Fibroblast of skin of right quadriceps (primary cell): ENCODE measurements at regions not wholly inside any gene's neighbourhood (a gene's known extent, or its start where the extent isn't known, plus 50 kb on each side); places are given as distances from the start of the nearest gene placed in this dataset.

Experiments
- DNase-seq: peaks from one replicate; pipeline ENCODE4 v3.0.0-alpha.2; 2013

DNA sequence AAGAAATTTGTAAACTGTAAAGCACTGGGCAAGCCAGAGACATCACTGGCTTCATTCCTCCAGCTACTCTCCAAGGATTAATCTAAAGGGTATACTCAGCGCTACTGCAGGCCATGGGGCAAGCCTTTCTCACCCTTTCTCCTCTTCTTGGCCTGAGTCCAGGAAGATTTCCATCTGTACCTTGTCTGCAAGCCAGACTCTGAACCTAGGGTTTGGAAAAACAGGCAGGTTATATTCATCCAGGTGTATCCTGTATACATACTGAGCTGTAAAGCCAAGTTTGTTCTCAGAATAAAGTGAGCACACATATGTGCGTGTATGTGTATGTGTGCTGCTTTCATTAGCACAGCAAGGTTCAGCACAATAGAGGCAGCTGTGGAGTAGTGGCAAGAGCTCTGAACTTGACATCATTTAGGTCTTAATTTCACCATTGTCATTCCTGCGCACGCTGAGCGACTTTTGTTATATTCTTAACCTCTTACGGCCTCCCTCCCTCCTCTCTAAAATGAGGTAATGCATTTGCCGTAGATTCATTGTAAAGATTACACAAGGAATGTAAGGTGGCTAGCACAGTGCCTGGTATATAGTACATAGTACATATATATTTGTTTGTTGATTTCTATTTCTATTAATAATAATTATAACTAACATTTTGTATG, 128.1 kb upstream of the JUN start:
- DNase-seq: no peak

DNA sequence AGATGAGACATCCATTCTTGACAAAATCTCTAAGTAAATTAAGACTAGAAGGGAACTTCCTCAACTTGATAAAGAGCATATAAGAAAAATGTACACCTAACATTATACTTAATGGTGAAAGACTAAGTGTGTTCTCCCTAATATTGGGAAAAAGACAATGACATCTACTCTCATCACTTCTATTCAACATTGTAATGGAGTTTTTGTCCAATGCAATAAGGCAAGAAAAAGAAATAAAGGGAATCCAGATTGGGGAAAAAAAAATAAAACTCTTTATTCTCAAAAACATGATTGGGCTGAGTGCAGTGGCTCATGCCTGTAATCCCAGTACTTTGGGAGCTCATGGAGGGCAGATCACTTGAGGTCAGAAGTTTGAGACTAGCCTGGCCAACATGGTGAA, 131.1 kb upstream of the JUN start:
- no peak for DNase-seq

DNA sequence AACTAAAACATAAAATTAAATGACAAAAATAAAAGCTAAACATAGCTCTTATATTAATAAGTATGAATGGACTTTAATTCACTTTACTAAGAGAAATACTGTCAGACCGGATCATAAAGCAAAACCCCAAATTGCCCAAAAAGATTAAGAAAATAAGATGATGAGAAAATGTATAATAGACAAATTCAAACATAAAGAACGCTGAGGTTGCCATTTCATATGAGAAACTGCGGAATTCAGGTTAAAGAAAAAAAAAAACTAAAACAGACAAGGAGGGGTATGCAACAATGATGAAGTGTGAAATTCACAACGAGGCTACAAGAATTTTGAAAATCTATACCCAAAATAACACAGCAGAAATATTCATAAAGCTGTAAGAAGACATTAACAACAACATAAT, 133.6 kb upstream of the JUN start:
- DNase-seq: no peak

DNA sequence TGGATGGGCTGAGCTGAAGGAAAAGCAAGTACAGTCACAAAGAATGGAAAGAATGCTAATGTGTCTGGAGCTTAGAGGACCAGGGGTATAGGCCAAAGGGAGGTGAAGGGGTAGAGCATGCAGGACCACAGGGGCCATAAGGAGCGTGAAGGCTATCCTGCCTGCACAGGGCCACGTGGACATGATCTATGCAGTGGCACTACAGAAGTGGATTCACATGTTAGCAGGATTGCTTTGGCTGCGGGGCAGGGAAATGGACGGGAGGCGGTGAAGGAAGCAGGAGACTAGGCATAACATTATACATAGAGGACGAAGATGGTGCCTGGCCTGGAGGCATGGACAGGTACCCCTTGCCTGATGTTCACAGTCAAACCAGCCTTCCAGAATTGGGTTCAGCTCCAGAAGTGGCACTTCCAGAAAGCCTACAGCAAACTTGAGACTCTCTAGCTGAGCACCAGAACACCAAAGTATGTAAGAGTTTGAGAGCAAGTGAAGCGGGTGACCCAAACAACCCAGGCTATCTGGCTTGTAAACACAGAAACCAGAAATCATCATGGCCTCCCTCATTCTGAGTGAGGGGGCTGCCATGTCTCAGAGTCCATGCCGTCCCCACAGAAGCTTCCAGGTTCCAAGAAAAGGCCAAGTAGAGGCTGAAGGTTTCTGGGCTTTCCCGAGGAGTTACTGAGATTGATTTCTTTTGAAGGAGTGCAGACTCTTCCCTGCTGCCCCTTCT, 135.5 kb upstream of the JUN start:
- no peak for DNase-seq

DNA sequence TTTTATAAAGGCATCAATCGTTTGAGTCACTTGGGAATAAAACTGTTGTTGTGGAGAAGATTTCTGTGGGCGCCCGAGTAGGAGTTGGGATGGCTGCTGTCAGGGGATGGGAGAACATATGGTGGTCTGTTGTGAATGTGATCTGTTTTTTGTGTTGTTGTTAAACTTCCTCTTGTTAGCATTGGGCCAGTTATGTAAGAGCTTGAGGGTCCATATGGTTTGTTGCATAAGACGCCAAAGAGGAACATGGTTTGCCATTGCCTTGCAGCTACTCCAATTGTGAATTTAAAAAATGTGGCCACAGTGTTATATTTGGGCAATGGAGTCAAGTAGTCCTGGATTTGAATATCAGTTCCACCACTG, 136.1 kb upstream of the JUN start:
- no peak for DNase-seq

DNA sequence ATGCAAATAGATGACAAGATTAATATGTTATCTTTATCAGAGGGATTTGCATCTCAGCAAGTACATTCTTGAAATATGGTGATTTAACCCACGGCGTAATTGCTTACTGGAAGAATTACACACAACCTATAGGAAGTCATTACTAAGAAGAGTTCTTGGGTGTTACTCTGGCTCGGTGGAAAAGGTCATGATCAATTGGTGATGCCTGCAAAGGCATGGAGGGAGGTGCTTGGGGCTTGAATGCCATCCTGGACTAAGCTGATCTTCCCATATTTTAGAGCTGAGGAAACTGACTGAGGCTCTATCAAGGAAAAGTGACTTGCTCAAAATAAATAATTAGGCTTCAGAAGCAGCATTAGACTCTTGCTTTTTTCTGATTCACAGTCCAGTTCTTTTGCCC, 137.5 kb upstream of the JUN start:
- DNase-seq: no peak

DNA sequence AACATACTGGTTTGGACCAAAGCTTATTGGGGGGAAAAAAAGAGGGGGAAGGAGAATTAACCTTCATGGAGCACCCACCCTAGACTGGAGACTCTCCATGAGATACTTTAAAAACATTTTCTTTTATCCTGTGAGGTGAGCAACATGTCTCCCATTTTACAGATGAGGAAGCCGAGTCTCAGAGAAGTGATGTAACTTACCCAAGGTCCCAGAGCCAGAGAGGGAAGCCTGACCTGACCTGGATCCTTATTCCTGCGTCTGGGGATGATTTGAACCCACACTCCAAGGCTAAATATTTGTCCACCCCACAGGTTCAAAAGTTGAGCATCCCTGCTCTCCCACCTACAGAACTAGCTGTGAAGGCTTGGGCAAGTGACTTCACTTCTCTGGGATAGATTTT, 137.9 kb upstream of the JUN start:
- no peak for DNase-seq

DNA sequence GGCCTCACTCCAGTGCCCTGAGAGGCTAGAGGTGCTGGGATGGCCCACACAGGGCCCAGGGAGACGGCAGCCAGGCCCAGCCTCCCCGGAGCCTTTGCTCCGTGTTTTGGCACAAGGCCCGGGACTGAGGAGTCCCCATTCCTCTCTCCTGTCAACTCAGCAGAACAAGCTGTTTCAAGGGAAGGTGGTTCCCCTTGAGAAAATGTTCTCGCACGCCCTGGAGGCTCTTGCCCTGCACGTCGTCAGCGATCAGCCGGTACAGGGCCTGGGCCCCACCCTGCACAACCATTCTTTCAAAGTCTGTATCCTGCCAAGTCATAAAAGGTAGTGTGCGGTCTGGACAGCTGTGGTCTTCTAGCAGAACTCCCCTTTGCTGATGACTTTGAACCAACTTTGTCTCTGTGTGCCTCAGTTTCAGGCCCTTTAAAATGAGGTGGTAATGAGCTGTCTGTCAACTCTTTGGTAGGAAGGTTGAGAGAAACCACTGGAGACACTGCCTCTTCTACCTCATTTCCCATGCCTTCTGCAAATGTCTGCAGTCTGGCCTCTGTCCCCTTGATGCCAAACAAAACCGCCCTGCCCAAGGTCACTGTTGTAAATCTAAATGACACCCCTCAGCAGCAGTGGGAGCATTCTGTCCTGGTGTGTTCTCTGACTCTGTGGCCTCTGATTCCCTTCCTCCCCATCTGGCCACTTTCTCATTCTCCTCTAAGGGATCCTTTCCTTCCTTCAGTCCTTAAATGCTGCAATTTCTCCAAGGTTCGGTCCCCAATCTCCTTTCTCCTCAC, 138.6 kb upstream of the JUN start:
- peak; percentile 28 for DNase-seq

DNA sequence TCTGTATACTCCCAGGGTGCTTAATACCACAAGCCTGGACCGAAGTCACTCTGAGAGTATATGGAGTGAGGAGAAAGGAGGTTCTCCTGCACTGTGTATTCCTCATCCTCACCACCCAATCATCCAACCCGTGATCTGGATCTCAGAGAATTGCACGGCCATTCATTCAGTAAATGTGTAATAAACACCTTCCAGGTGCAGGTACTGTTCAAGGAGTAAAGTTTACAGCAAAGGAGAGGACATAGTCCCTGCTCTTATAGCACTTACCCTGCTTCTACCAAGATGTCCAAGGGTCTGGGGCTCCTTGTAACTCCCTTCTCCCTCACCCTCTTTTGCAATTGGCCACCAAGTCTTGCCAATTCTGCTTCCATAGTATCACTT, 139.2 kb upstream of the JUN start:
- no peak for DNase-seq

DNA sequence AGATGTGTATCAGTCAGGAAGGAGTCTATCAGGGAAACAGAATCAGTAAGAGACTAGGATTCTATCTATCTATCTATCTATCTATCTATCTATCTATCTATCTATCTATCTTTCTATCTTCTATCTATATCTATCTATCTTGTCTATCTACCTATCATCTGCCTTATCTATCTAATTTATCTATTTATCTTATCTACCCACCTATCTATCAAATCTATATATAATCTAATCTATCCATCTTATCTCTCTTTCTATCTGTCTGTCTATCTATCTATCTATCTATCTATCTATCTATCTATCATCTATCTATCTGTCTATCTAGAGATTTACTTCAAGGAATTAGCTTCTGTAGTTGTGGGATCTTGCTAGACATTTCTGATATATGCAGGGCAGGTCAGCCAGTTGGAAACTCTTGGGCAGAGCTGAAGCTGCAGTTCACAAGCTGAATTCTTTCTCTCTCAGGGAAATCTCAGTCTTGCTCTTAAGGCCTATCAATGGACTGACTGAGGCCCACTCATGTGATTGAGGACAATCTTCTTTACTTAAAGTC, 140.2 kb upstream of the JUN start:
- no peak for DNase-seq

DNA sequence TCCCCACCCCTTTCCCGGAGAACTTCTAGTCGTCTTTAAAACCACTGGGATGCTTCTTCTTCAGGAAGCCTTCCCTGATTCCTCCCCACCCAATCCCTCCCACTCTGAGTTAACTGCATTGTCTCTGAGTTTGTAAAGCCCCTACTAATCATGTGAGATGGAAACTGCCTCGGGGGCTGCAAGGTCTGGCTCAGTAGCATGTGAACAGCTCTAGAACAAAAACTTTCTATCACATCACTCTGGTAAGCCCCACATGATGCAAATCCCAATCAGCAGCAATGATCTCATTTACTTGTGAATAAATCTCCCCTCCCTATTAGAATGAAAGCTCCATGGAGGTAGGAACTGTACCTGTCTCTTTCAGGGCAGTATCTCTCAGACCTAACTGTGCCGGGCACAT, 141.0 kb upstream of the JUN start:
- DNase-seq: no peak

DNA sequence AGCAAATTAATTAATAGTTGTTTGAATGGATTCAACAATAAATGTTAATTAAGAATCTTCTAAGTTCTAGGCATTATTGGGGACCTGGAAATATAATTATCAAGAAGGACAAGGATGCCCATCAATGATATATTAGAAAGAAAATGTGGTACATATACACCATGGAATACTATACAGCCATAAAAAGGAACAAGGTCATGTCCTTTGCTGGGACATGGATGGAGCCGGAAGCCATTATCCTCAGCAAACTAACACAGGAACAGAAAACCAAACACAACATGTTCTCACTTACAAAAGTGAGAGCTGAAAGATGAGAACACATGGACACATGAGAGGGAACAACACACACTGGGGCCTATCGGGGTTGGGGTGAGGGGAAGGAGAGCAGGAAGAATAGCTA, 141.4 kb upstream of the JUN start:
- no peak for DNase-seq

DNA sequence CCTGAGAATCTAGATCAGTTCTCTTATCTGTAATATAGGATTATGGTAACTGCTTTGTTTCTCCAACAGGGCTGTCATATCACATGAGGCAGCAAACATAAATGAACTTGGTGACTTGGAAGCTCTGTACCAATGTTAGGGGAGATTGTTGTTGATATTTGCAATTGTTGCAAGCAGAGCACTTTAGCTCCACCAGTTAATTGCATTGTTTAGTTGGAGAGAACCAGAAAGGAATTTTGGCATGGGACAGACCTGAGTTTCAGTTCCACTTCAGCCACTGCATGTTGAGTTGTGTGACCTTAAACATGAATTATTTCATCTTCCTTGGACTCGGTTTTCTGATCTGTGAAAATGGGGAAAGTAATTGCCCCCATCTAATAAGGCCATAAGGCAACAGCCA, 142.3 kb upstream of the JUN start:
- no peak for DNase-seq

DNA sequence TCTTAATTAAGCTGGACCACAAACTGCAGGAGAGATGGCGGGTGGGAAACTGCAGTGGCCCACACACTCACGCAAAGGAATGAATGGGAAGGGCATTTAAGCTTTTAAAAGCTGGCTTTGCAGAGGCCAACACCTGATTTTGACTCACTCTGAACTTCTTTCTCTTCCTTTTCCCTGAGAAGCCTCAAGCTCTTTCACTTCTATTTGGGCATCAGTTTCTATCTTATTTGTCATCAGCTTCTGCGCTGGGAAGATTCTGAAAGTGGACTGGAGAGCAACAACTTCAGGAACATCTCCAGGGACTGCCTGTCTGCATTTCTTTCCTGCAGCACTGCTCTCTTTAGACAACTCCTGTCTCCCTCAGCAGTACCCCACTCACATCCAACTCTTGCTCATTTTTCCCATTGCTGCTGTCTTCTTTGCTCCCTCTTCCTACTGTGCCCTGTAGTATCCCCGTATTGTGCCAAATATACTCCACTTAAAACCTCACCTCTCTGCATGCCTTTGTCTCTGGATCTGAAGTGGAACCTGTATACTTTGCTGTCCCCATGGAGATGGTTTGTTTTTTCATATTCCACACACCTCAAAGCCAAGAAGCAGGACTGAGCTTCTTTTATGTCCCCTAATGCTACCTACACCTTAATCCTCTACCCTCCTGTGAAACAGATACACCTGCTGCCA, 143.3 kb upstream of the JUN start:
- no peak for DNase-seq

DNA sequence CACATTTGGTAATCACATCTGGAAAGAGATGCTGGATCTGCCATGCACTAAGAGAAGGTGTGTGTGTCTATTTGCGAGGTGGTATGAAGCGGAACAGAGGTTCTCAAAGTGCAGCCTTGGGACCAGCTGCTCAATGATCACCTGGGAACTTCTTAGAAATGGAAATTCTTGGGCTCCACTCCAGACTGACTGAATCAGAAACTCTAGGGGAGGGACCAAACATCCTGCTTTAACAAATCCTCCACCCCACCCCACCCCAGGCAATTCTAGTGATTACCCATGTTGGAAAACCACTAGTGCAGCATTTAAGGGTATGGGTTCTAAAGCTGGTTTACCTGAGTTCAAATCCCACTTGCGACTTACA, 143.9 kb upstream of the JUN start:
- no peak for DNase-seq

DNA sequence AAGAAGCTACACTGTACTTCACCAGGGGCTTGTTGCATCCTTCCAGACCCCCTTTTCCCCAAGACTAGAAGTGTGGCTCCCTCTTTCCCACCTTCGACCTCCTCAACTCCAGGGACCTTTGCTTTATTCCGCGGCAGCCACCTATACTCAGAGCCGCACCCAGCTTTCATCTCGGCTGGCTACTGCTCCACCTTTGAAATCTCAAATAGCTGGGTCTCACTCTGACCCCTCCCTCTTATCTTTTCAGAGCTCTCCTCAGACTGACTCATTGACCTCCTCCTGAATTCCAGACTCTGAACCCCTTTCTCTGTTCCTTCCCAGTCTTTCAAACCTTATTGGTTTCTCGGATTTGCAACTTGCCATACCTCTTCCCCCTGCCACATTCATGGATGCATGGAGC, 144.7 kb upstream of the JUN start:
- no peak for DNase-seq

DNA sequence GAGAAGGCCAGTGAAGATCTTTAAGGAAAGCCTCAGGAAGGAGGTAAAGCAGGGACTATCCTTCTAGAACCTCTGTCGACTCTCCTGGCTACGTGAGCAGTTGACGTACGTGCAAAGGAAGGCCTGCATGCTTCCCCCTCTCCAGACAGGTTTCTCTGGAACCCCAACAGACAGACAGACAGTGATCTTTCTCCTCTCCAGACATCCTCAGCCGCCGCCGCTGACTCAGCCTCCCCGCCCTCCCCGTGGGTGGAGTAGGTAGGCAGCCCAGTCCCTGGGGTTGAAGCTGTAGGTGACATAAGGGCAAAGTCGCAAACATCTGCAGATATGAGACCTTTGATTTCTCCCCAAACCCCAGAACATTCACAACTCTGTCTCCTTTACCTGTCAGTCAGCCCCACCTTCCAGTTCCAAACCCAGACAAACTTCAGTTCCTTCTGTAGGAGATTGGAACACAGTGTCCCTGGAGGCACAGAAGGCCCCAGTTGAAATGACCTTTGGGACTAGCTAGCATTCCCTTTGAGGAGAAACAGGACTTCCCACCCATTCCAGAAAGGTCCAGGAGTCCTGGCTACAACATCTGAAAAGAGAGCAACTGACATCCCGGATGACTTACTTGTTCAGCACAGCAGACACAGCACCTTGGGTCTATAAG, 146.0 kb upstream of the JUN start:
- DNase-seq: no peak

DNA sequence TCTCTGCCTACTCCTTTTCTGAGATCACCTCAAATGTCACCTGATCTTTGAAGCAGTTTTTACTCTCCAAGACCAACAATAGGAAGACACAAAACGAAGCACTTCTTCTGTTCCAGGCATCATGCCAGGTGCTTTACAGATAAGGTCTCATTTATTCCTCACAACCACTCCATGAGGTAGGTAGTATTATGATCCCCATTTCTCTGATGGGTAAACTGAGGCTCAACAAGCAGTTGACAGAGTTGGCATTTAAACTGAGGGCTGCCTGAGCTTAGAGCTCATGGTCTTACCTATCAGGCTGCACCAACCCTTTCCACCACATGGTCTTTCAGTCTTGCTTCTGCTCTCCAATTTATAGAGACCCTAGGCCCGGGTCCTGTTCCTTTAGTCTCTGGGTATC, 147.2 kb upstream of the JUN start:
- no peak for DNase-seq

DNA sequence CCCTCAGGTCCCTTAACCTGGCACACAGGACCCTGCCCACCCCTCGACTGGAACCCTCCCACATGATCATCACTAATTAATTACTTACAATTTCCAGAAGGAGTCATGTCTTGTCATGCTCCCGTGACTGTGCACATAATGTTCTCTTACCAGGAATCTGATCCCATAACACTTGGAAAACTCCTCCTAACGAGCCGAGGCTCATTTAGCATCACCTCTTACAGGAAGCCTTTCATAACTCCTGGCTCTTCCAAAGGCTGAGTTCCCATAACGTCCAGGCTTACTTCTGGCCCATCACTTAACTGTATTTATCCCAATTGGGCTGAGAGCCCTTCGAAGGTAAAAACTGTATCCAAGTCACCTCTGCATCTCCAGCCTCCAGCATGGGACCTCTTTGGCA, 147.9 kb upstream of the JUN start:
- no peak for DNase-seq

DNA sequence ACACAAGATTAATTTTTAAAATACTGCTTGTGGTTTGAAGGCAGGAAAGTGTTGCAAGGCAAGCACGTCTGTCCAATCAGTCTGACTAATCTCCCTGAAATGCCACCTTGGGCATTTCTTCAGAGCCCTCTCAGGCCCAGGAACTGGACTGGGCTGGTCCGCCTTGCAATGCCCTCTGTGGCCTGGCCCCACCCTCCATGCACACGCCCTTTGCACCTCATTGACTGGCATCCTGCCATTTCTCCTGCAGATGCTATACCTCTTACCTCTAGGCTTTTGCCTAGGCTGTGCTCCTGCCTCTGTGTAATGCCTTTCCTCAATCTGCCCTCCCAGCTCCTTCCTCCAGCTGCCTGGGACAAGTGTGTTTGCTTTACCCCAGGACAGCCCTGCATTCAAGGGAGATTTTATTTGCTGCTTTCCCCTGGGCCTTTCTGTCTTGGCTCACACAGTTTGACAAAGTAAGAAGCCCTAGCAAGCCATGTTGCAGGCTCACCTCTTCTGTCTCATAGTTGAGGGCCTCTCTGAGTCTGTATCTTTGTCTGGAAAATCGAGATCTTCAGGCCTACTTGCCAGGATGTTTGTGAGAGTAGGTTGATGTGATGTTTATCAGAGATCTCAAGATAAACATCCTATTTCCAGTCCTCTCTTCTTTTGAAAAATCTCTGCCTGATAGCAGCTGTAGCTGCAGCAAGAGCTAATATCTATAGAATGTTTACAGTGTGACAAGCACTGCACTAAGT, 149.2 kb upstream of the JUN start:
- DNase-seq: peak; percentile 76

DNA sequence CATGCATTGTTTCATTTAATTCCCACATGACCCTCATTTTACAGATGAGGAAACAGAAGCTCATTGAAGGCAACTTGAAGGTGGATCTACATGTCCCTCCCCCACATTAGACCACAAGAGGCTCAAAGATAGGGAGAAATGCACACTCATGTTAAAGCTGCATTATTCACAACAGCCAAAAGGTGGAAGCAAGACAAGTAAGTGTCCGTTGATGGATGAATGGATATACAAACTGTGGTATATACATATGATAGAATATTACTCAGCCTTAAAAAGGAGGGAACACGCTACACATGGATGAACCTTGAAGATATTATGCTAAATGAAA, 149.7 kb upstream of the JUN start:
- peak; percentile 23 for DNase-seq

DNA sequence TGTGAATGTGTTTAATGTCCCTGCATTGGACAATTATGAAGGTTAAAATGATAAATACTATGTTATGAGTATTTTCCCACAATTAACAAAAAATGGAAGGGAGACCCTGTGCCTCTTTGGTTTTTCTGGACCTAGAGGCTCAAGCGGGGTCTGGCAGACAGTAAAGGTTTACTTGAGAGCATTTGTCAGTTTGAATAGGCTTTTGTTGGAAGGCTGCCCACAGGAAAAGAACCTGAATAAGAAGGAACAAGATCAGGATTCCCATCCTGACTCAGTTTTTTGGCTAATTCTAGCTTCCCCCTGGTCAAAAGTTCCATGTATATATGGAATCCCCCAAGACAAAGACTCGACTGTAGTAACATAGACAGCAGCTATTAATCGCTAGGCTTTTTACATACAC, 150.9 kb upstream of the JUN start:
- DNase-seq: no peak
